ENCODE measurements at regions not wholly inside any gene's neighbourhood (a gene's known extent, or its start where the extent isn't known, plus 50 kb on each side); places are given as distances from the start of the nearest gene placed in this dataset.

GRCh38 chr9:2958219-2958618 is 114.3 kb upstream of the PUM3 start:
- no peak for DNase-seq
- Histone ChIP-seq H3K4me3 (no peak overlapping the region), H3K27me3 (ENCODE audit: insufficient read depth in 3 of 3, low read length in 2 of 3) (peaks cover 0 to 2% (median 0%) of the 10 kb centered on the region in 3 donors), H3K9me3 (no peaks in the 10 kb centered on the region), H3K27ac (no peak overlapping the region), H3K36me3 (ENCODE audit: insufficient read depth in 1 of 2, low read depth in 1 of 2) (no peaks in the 10 kb centered on the region), H3K4me1 (no peaks in the 10 kb centered on the region)
- no peak for TF ChIP-seq CTCF (IDR thresholded peaks at IDR 0.05)
- ATAC-seq = no peak
- intact Hi-C loops (cut with DNase I) = loop anchor here in 1 of 2 donors (5.0 kb wide), 1 partner anchor 101 kb away; no protein-coding TSS in a partner anchor
- WGBS, 3 donors = 83 to 89% (median 89%) methylated on average over 2 of the region's 2 CpGs

GRCh38 chr9:2957656-2958200 is 113.8 kb upstream of the PUM3 start:
- intact Hi-C loops (cut with DNase I) = loop anchor here in 1 of 2 donors (5.0 kb wide), 1 partner anchor 100 kb away; no protein-coding TSS in a partner anchor
- no peak for ATAC-seq
- WGBS, 3 donors = 48 to 53% (median 50%) methylated on average over 6 of the region's 6 CpGs
- no peaks in the 10 kb centered on the region for H3K36me3 ChIP-seq (ENCODE audit: insufficient read depth in 1 of 2, low read depth in 1 of 2)
- no peak for TF ChIP-seq CTCF (IDR thresholded peaks at IDR 0.05)
- H3K27me3 ChIP-seq (ENCODE audit: insufficient read depth in 3 of 3, low read length in 2 of 3) = peaks cover 0 to 2% (median 0%) of the 10 kb centered on the region in 3 donors
- H3K4me1 ChIP-seq = no peaks in the 10 kb centered on the region
- H3K9me3 ChIP-seq = no peaks in the 10 kb centered on the region
- H3K27ac ChIP-seq = no peak overlapping the region
- no peak overlapping the region for H3K4me3 ChIP-seq
- DNase-seq = no peak

- no peak for ATAC-seq
Observed at GRCh38 chr9:2955575-2955974, 111.7 kb upstream of the PUM3 start.

GRCh38 chr9:2939368-2939767 is 95.5 kb upstream of the PUM3 start:
- H3K4me3 ChIP-seq = no peak overlapping the region
- peaks cover 0 to 2% (median 0%) of the 10 kb centered on the region in 3 donors for H3K27me3 ChIP-seq (ENCODE audit: insufficient read depth in 3 of 3, low read length in 2 of 3)
- TF ChIP-seq CTCF (IDR thresholded peaks at IDR 0.05) = no peak
- no peak for ATAC-seq
- intact Hi-C loops (cut with DNase I) = no loop called here
- H3K9me3 ChIP-seq = no peaks in the 10 kb centered on the region
- H3K36me3 ChIP-seq (ENCODE audit: insufficient read depth in 1 of 2, low read depth in 1 of 2) = no peaks in the 10 kb centered on the region
- WGBS, 3 donors = 90 to 100% (median 93%) methylated on average over 1 of the region's 1 CpG
- no peak for DNase-seq
- H3K4me1 ChIP-seq = no peaks in the 10 kb centered on the region
- no peak overlapping the region for H3K27ac ChIP-seq

More at GRCh38 chr9:2955575-2955974, 111.7 kb upstream of the PUM3 start:
- no peak for TF ChIP-seq CTCF (IDR thresholded peaks at IDR 0.05)
- 42 to 45% (median 43%) methylated on average over 2 of the region's 2 CpGs for WGBS, 3 donors
- no peak for DNase-seq
- Histone ChIP-seq H3K27me3 (ENCODE audit: insufficient read depth in 3 of 3, low read length in 2 of 3) (no peaks in the 10 kb centered on the region), H3K4me1 (no peaks in the 10 kb centered on the region), H3K27ac (no peak overlapping the region), H3K9me3 (no peaks in the 10 kb centered on the region), H3K36me3 (ENCODE audit: insufficient read depth in 1 of 2, low read depth in 1 of 2) (no peaks in the 10 kb centered on the region), H3K4me3 (no peak overlapping the region)
- intact Hi-C loops (cut with DNase I) = loop anchor here in 1 of 2 donors (5.0 kb wide), 1 partner anchor 98 kb away; no protein-coding TSS in a partner anchor

GRCh38 chr9:2936221-2936620 is 92.3 kb upstream of the PUM3 start:
- DNase-seq = no peak
- Histone ChIP-seq H3K4me1 (no peaks in the 10 kb centered on the region), H3K4me3 (no peak overlapping the region), H3K27ac (no peak overlapping the region), H3K9me3 (no peaks in the 10 kb centered on the region), H3K36me3 (ENCODE audit: insufficient read depth in 1 of 2, low read depth in 1 of 2) (no peaks in the 10 kb centered on the region), H3K27me3 (ENCODE audit: insufficient read depth in 3 of 3, low read length in 2 of 3) (peaks cover 0 to 2% (median 0%) of the 10 kb centered on the region in 3 donors)
- 90 to 98% (median 96%) methylated on average over 1 of the region's 1 CpG for WGBS, 3 donors
- no peak for ATAC-seq
- intact Hi-C loops (cut with DNase I) = no loop called here
- no peak for TF ChIP-seq CTCF (IDR thresholded peaks at IDR 0.05)
